ENCODE measurements at regions not wholly inside any gene's neighbourhood (a gene's known extent, or its start where the extent isn't known, plus 50 kb on each side); places are given as distances from the start of the nearest gene placed in this dataset.

DNA sequence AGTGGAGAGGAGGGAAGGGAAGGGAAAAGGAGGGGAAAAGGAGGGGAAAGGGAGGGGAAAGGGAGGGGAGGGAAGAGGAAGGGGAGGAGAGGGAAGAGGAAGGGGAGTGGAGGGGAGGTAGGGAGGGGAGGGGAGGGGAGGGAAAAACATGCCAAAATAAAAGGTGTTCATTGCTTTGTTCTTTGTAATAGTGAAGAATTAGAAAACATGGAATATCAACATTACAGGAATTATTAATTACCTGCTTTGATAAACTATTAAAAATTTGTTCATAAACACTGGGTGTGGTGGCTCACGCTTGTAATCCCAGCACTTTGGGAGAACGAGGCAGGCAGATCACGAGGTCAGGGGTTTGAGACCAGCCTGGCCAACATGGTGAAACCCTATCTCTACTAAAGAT is 579.2 kb downstream of the MED13L start:
- DNase-seq: no peak

GRCh38 chr12:115697340-115697739 is 580.2 kb downstream of the MED13L start:
- no peak for DNase-seq

- no peak for DNase-seq
These were observed 582.9 kb downstream of the MED13L start for GRCh38 chr12:115694564-115694963.

DNA sequence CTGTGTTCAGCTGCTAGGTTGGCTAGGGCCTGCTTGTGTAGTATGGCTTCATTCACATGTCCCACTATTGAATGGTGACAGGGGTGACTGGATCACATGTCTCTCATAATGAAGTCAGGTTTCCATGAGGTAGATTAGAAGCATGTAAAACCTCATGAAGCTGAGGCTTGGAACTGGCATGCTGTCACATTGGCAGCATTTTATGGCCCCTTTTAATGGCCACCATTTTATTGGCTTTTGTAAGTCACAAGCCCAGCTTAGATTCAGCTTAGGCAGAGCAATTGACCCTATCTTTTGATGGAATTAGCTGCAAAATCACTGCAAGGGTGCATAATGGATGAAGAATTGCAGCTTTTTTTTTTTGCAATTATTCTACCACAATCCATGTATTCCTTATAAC is 583.5 kb downstream of the MED13L start:
- DNase-seq: no peak

GRCh38 chr12:115691123-115691522 is 586.4 kb downstream of the MED13L start:
- no peak for DNase-seq

DNA sequence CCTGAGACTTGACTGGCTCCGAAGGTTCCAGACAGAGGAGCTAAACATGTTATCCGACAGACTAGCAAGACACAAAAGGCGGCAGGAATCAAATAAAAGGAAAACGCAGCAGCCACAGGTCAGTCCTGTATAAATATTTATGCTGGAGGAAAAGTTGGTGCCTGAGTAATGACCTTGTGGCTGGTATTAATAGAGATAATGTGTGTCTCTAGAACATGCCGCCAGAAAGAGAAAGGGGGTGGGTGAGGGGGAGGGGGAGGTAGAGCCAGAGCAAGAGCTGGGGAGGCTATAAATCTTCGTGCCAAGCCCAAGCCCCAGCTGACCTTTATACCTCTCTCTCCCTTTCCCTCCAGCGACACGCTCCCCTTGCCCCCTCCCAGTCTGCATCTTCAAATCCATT is 590.4 kb downstream of the MED13L start:
- DNase-seq: no peak

- DNase-seq: no peak
These were observed 594.2 kb downstream of the MED13L start for GRCh38 chr12:115683240-115683780.

GRCh38 chr12:115680967-115681366 is 596.5 kb downstream of the MED13L start:
- no peak for DNase-seq

DNA sequence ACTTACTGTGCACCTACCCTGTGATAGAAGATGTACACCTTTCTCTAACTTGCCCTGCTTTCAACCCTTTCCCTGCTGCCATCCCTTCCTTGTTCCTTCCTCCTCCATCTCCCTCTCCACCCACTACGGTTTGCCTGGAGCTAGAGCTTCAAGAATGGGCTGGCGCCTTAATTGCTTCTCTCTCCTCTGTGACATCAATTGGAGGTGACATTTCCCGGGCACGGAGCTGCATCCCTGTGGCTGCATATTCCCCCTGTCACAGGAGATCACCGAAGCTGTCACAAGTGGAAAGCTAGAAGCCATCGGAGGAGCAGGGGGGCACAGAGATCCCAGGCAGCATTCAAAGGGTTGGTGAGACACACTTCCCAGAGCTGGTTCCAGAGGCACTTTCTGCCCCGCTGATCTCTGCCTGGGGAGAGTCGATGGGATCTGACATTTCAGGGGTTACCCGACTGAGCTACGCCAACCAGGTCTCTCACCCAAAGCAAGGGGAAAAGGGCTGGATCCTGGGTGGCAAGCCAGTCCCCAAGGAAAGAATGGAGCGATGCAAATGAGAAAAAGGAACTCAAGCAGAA is 604.9 kb downstream of the MED13L start:
- DNase-seq: no peak

GRCh38 chr12:115672086-115672485 is 605.4 kb downstream of the MED13L start:
- DNase-seq: no peak

DNA sequence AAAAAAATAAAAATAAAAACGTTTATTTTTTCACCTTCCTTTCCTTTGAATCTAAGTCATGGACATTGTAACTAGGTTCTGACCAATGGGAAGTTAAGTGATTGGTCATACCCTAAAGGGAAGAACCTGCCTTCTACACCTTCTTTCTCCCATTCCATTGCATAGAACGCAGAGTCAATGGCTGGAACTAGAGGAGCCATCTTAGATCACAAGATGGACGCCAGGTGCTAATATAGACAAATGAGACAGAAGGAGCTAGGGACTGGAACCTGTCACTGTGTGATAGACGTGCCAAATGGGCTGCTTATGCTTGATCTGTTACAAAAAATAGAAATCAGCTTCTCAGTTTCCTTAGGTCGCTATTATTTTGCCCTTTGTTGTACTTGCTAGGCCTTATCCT is 606.6 kb downstream of the MED13L start:
- no peak for DNase-seq

GRCh38 chr12:115667116-115667515 is 610.4 kb downstream of the MED13L start:
- DNase-seq: no peak

DNA sequence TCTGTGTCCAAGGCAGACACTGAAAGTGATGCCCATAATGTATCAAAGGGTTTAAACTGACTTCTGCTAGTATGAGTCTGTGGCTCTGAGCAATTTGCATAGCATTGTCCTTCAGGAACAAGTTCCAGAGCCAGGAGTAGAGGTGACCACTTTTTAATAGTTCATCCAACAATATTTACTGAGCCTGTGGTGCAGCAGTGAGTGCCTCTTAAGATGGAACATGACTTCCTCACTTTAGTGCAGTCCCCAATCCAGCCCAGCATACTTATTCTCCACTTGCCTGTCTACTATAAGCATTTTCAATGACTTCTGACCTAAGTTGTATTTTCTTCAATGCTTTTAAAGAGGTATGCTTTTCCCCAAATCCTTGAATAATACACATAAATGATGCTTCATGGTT is 611.3 kb downstream of the MED13L start:
- no peak for DNase-seq

- no peak for DNase-seq
These were observed 616.4 kb downstream of the MED13L start for GRCh38 chr12:115661112-115661511.

- DNase-seq: no peak
These were observed 617.2 kb downstream of the MED13L start for GRCh38 chr12:115660211-115660805.

DNA sequence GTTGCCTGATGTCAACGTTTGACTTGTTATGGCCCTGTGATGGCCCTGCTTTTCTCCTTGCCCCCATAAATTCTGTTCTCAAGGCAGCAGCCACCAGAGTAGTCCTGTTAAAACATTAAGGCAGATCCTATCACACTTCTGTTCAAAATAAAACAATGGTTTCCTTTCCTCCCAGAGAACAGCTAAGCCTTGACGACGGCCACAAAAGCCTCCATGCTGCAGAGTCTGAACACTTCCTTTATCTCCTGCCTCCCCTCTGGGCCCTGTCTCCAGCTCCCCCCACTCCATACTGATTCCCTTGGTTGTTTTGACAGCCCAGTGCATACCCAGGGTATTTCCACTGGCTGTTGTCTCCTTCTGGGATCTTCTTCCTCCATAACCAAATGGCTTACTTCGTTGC is 618.1 kb downstream of the MED13L start:
- DNase-seq: no peak

GRCh38 chr12:115657081-115658013 is 620.1 kb downstream of the MED13L start:
- no peak for DNase-seq

DNA sequence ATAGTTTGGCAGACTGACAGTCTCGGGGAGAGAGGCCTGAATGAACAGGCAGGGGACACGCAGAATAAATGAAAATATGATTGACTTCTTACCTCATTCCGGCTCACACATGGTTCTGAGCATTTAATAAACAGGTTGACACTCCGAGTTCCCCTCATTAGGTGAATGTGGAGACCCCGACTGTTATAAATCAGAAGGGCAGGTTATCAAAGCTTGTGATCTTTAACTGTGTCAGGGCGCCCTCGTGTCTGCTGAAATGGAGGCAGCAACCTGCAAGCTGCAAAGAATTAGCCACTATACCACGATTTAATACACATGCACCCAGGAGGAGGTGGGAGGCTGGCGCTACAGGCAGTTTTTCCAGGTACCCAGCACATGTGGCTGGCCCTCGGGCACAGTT is 627.5 kb downstream of the MED13L start:
- no peak for DNase-seq

DNA sequence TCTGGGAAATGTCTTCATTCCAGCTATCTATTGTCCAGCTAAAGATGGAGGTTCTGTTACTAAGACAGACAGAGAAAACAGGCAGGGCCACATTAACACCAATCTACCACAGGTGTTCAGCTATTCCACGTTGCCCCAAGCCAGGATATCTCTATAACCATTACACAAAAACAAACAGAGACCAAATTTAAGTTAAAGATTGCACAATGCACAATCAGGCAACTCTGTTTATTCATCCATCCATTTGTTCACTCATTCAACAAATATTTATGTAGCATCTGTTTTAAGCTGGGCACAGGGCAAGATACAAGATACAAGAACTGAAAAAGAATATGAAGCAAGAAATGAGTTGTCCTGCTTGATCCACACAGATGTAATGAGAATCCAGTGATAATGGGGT is 629.0 kb downstream of the MED13L start:
- DNase-seq: no peak

DNA sequence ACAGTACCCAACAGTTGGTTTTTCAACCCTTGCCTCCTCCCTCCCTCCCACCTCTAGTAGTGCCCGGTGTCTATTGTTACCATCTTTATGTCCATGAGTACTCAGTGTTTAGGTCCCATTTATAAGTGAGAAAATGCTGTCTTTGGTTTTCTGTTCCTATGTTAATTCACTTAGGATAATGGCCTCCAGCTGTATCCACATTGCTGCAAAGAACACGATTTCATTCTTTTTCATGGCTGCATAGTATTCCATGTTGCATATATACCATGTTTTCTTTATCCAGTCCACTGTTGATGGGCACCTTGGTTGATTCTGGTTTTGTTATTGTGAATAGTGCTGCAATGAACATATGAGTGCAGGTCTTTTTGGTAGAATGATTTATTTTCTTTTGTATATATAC is 631.3 kb downstream of the MED13L start:
- DNase-seq: no peak

GRCh38 chr12:115640929-115641328 is 636.6 kb downstream of the MED13L start:
- DNase-seq: no peak

- no peak for DNase-seq
These were observed 637.9 kb downstream of the MED13L start for GRCh38 chr12:115639648-115640012.

GRCh38 chr12:115638733-115639647 is 638.5 kb downstream of the MED13L start:
- DNase-seq: no peak
